ENCODE measurements at regions not wholly inside any gene's neighbourhood (a gene's known extent, or its start where the extent isn't known, plus 50 kb on each side); places are given as distances from the start of the nearest gene placed in this dataset.

DNA sequence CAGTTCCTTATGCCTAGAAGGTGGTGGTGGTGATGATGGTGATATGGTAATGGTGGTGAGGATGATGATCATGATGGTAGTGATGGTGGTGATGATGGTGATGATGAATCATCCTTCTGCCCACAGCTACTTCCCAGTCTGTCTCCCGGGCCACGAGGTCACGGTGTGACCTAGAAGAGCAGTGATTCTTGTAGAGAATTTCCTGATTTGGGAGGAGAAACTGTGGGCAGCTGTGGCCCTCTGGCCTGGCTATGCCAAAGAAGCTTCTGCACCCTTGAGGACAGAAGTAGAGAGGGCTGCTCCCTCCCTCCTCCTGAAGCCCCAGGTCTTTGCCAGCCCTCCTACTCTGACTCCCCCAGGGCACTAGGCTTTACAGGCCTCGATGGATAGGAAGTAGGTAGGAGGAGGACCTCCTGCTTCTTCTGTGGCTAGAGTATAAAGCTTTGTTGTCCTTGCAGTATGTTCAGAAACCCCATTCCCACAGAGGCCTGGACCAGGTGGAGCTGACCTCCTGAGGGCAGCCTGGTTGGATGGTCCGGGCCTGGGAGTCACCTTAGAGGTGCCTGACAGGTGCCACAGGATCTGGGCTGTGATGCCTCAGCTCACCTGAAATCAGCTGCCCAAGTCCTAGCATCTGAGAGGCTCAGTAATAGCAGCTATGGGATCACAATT is 57.9 kb upstream of the EPAS1 start:
- DNase-seq = no peak

DNA sequence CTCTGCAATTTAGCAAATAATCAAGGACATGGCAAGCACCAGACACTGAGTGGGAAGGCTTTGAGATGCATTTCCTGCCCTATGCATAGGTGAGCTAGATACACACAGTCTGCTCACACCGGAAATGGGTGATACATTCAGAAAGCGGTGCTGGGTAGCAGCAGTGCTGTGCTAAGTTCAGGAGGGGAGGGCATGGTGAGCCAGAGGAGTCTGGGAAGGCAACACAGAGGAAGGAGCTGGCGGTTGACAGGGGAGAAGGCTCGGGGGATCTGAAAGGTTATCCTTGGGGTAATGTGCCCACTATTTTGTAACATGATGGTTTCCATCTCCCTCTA is 57.4 kb upstream of the EPAS1 start:
- peak; percentile 25 for DNase-seq

DNA sequence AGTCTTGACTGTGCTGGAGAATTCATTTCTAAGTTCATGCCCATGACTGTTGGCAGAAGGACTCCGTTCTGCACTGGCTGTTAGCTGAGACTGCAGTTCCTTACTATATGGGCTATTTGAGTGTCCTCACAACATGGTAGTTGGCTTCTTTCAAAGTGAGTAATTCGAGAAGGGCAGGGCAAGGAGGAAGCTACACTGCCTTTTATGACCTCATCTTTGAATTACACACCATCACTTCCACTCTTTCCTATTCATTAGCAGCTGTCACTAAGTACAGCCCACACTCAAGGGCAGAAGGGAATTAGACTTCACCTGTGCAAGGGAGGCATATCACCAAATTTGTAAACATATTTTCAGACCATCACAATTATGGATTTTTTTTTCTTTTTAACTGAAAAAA is 55.9 kb upstream of the EPAS1 start:
- DNase-seq = no peak

DNA sequence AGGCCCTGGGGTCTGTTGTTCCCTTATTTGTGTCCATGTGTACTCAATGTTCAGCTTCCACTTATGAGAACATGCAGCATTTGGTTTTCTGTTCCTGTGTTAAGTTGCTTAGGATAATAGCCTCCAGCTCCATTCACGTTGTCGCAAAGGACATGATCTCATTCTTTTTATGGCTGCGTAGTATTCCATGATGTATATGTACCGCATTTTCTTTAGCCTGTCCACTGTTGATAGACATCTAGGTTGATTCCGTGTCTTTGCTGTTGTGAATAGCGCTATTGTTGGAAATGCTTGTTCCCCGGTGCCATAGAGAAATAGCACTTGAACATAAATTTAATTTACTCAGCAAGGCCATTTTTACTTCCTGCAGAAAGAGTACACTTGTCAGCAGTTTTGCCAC is 51.3 kb upstream of the EPAS1 start:
- DNase-seq = no peak

DNA sequence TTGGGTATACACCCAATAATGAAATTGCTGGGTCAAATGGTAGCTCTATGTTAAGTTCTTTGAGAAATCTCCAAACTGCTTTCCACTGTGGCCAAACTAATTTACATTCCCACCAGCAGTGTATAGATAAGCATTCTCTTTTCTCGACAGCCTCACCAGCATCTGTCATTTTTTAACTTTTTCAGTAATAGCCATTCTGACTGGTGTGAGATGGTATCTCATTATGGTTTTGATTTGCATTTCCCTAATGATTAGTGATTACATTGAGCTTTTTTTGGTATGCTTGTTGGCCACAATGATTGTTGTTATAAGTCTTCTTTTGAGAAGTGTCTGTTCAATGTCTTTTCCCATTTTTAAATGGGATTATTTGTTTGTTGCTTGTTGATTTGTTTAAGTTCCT is 50.4 kb upstream of the EPAS1 start:
- no peak for DNase-seq

Data from activated CD4-positive, alpha-beta T cell treated with anti-CD3 and anti-CD28 coated beads for 1 hour (primary cell).